Transverse colon (tissue), 4 donors: ENCODE measurements at regions not wholly inside any gene's neighbourhood (a gene's known extent, or its start where the extent isn't known, plus 50 kb on each side); places are given as distances from the start of the nearest gene placed in this dataset.

Experiments used
- DNase-seq: peaks from one replicate; pipeline ENCODE4 v3.0.0-alpha.2; 2019
- H3K27ac ChIP-seq, 4 donors: fragments of 200-600 bp; sonication (generic); 2 replicates each; pipeline ENCODE4 v1.5.1; 2016 to 2018; ENCODE audit warnings: inconsistent platforms in 4 of 4
- H3K27me3 ChIP-seq: fragments of 200-600 bp; sonication (generic); 2 replicates; pipeline ENCODE4 v1.5.1; 2017; ENCODE audit warnings: inconsistent platforms
- H3K36me3 ChIP-seq, 4 donors: fragments of 200-600 bp; sonication (generic); 2 replicates each; pipeline ENCODE4 v1.5.1; 2017 to 2019; ENCODE audit warnings: inconsistent platforms in 4 of 4
- H3K4me1 ChIP-seq, 4 donors: fragments of 200-600 bp; sonication (generic); 2 replicates each; pipeline ENCODE4 v1.5.1; 2017 to 2020; ENCODE audit warnings: inconsistent platforms in 4 of 4
- H3K4me3 ChIP-seq, 4 donors: fragments of 200-600 bp; sonication (generic); 1 replicate in 1 of 4; 2 replicates in 3 of 4; pipeline versions ENCODE4 v1.5.1 to v1.6.1; 2017 to 2019; ENCODE audit warnings: inconsistent platforms in 4 of 4
- H3K9me3 ChIP-seq, 2 donors: fragments of 200-600 bp; sonication (generic); 2 replicates each; pipeline ENCODE4 v1.5.1; 2017 to 2019; ENCODE audit warnings: inconsistent platforms in 2 of 2
- EP300 ChIP-seq: sonication (generic); formaldehyde crosslinking; IDR thresholded peaks from one replicate; pipeline ENCODE4 v1.6.1; 2017; ENCODE audit warnings: antibody characterized with exemption, low read depth
- POLR2A ChIP-seq: fragments of 450-650 bp; IDR thresholded peaks from one replicate; pipeline ENCODE4 v1.6.1; 2016; ENCODE audit warnings: antibody characterized with exemption, mild to moderate bottlenecking, moderate library complexity
- POLR2AphosphoS5 ChIP-seq, 3 donors: sonication (generic); formaldehyde crosslinking; IDR thresholded peaks; one replicate each; pipeline ENCODE4 v1.6.1; 2016; ENCODE audit warnings: antibody characterized with exemption in 3 of 3
- WGBS, 2 donors: methylation state at CpG; one replicate each; pipeline ENCODE4 v1.1.5; 2018; ENCODE audit warnings: low coverage in 1 of 2; 5-methylcytosine and 5-hydroxymethylcytosine counted together
- in situ Hi-C, 4 donors: fragments of 200-750 bp; cut with MboI; loops; one replicate each; pipeline versions ENCODE4 v1.15.0 to v1.15.1; 2017; ENCODE audit warnings: low sequenced_read_pairs in 3 of 4, low pct_ligation_motif_present in 1 of 4, low pct_unique_long_range_greater_than_20kb in 1 of 4
- intact Hi-C: fragments of 100-400 bp; cut with DNase I; formaldehyde crosslinking; loops from one replicate; pipeline ENCODE4 v1.15.1; 2023; ENCODE audit warnings: low total_unique reads
- TF ChIP-seq, protein P1 (sequence below), 5 experiments: fragments of 200-600 bp in 3 of 5; fragments of 450-650 bp in 2 of 5; sonication (generic) in 3 of 5; IDR thresholded peaks; 1 replicate in 2 of 5; 2 replicates in 3 of 5; pipeline ENCODE4 v1.5.1; 2016 to 2017; ENCODE audit warnings: antibody characterized with exemption in 5 of 5, inconsistent platforms in 3 of 5, mild to moderate bottlenecking in 2 of 5, moderate library complexity in 1 of 5

GRCh38 chr20:4303136-4303535 lies 54.0 kb upstream of the ADRA1D start:
- no peak overlapping the region for H3K4me3 ChIP-seq
- no peaks in the 10 kb centered on the region for H3K36me3 ChIP-seq
- in situ Hi-C loops (no loop called here), intact Hi-C loops (no loop called here)
- no peaks in the 10 kb centered on the region for H3K9me3 ChIP-seq
- no peaks in the 10 kb centered on the region for H3K27me3 ChIP-seq
- DNase-seq, result no peak
- WGBS, 2 donors, result 68 to 77% methylated on average over 6 to 7 of the region's 7 CpGs
- H3K27ac ChIP-seq, result no peak overlapping the region
- TF ChIP-seq EP300 (no peak), POLR2AphosphoS5 (IDR thresholded peaks at IDR 0.05) (no peak), POLR2A (no peak)
- TF ChIP-seq, protein P1, sequence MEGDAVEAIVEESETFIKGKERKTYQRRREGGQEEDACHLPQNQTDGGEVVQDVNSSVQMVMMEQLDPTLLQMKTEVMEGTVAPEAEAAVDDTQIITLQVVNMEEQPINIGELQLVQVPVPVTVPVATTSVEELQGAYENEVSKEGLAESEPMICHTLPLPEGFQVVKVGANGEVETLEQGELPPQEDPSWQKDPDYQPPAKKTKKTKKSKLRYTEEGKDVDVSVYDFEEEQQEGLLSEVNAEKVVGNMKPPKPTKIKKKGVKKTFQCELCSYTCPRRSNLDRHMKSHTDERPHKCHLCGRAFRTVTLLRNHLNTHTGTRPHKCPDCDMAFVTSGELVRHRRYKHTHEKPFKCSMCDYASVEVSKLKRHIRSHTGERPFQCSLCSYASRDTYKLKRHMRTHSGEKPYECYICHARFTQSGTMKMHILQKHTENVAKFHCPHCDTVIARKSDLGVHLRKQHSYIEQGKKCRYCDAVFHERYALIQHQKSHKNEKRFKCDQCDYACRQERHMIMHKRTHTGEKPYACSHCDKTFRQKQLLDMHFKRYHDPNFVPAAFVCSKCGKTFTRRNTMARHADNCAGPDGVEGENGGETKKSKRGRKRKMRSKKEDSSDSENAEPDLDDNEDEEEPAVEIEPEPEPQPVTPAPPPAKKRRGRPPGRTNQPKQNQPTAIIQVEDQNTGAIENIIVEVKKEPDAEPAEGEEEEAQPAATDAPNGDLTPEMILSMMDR (IDR thresholded peaks at IDR 0.05), result no peak
- H3K4me1 ChIP-seq, result no peaks in the 10 kb centered on the region

DNA sequence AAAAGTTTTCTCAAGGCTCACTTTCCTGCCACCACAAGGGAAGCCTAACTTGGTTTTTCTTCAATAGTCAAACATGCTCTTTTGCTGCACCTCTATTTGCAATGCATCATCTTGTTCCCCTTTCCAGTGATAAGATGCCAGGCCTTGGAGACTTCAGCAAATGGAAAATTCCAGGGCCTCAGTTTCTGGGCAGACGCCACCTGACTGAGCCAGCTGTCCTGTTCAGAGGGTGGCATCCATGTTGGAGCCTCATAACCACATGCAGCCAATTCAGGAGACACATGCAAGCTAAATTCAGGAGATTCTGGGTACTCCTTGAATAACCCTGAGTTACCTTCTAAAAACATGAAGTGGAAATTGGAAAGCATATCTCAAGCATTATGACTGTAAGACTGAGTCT lies 51.8 kb upstream of the ADRA1D start:
- Histone ChIP-seq H3K27ac (no peak overlapping the region), H3K36me3 (no peaks in the 10 kb centered on the region), H3K4me1 (no peaks in the 10 kb centered on the region), H3K4me3 (no peak overlapping the region), H3K27me3 (no peaks in the 10 kb centered on the region), H3K9me3 (no peaks in the 10 kb centered on the region)
- TF ChIP-seq, protein P1 (IDR thresholded peaks at IDR 0.05), result no peak
- TF ChIP-seq POLR2A (no peak), EP300 (no peak), POLR2AphosphoS5 (IDR thresholded peaks at IDR 0.05) (no peak)
- in situ Hi-C loops (no loop called here), intact Hi-C loops (no loop called here)
- WGBS, 2 donors, result 60% methylated on average over 1 of the region's 1 CpG; no CpG with 5 or more reads in 1 of the 2 donors
- no peak for DNase-seq

- in situ Hi-C loops, result no loop called here
- H3K4me3 ChIP-seq, result no peak overlapping the region
- H3K27me3 ChIP-seq, result no peaks in the 10 kb centered on the region
- DNase-seq, result no peak
- TF ChIP-seq EP300 (no peak), POLR2A (no peak), POLR2AphosphoS5 (IDR thresholded peaks at IDR 0.05) (no peak)
- TF ChIP-seq, protein P1 (IDR thresholded peaks at IDR 0.05), result no peak
- H3K27ac ChIP-seq, result no peak overlapping the region
- no peaks in the 10 kb centered on the region for H3K36me3 ChIP-seq
- intact Hi-C loops, result no loop called here
- no peaks in the 10 kb centered on the region for H3K9me3 ChIP-seq
- H3K4me1 ChIP-seq, result no peaks in the 10 kb centered on the region
- 98% methylated on average over 2 of the region's 2 CpGs; no CpG with 5 or more reads in 1 of the 2 donors for WGBS, 2 donors
Measured at GRCh38 chr20:4300401-4300800, 51.3 kb upstream of the ADRA1D start.

GRCh38 chr20:4299773-4300172 lies 50.7 kb upstream of the ADRA1D start:
- Histone ChIP-seq H3K4me1 (no peaks in the 10 kb centered on the region), H3K4me3 (no peak overlapping the region), H3K36me3 (no peaks in the 10 kb centered on the region), H3K9me3 (no peaks in the 10 kb centered on the region), H3K27ac (no peak overlapping the region), H3K27me3 (no peaks in the 10 kb centered on the region)
- no peak for TF ChIP-seq POLR2AphosphoS5 (IDR thresholded peaks at IDR 0.05)
- TF ChIP-seq, protein P1 (IDR thresholded peaks at IDR 0.05), result no peak
- TF ChIP-seq POLR2A, result no peak
- no peak for TF ChIP-seq EP300
- in situ Hi-C loops, result no loop called here
- DNase-seq, result no peak
- WGBS, 2 donors, result 56 to 57% methylated on average over 1 to 2 of the region's 2 CpGs
- intact Hi-C loops, result no loop called here
